ENCODE measurements at regions not wholly inside any gene's neighbourhood (a gene's known extent, or its start where the extent isn't known, plus 50 kb on each side); places are given as distances from the start of the nearest gene placed in this dataset.
"Not testable (repeated sequence)": the region's sequence is repeated elsewhere in the genome, so short reads cannot be mapped to it uniquely, and the experiment has no call there.

GRCh38 chr13:107827840-107828549, 387.3 kb downstream of the LIG4 start:
- DNase-seq (ENCODE audit: low read depth in 4 of 4, low spot score in 3 of 4): no peak

- no peak for DNase-seq (ENCODE audit: low read depth in 4 of 4, low spot score in 3 of 4)
Measured at GRCh38 chr13:107824635-107825034, 390.7 kb downstream of the LIG4 start.

DNA sequence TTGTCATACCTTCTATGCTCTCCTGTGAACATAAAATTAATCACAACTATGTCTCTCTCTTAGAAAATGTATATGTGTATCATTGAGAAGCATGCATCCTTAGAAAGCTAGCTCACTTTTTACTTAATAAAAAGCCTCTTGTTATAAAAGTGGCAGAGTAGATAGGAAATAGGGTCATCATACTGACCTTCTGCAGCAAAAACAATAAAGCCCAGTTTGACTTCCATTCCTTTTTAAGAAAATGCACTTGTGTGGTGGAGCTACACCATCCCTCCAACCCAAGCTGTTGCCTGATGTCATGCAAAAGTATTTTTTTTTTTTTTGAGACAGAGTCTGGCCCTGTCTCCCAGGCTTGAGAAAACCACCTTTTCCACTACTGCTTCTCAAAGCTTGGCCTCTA, 393.3 kb downstream of the LIG4 start:
- no peak for DNase-seq (ENCODE audit: low read depth in 4 of 4, low spot score in 3 of 4)

DNA sequence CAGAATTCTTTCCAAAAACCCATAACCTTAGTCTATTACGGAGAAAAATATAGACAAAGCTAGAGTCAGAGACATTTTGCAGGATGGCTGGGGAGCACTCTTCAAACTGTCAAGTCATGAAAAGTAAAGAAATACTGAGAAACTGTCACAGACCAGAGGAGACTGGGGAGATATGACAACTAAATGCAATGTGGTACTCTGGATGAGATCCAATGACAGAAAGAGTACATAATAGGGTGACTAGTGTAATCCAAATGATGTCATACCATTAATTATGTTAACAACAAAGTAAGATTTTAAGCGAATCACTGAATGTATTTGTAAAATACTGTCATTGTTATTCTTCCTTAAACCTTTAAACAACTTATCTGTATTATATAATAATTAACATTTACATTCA, 393.8 kb downstream of the LIG4 start:
- DNase-seq (ENCODE audit: low read depth in 4 of 4, low spot score in 3 of 4): no peak

DNA sequence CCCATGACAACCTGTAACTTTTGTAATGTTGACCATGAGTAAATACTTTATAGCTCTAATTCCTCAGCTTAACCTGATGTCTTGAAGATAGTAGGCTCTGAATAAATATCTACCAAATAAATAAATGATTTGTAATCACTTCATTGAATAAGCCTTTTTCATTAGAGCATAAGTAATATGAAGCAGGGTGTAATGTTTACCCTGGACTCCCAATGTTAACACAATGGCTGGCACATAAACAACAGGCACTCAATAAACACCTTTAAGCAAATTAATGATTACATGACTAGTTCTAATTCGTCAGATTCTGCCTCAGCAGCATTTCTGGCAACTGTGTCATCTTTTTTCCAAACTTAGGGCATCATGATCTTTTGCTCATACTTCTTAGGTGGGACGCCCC, 396.3 kb downstream of the LIG4 start:
- DNase-seq (ENCODE audit: low read depth in 4 of 4, low spot score in 3 of 4): no peak

- DNase-seq (ENCODE audit: low read depth in 4 of 4, low spot score in 3 of 4): no peak
Measured at GRCh38 chr13:107817647-107818287, 397.6 kb downstream of the LIG4 start.

- DNase-seq (ENCODE audit: low read depth in 4 of 4, low spot score in 3 of 4): no peak
Measured at GRCh38 chr13:107812014-107812412, 403.3 kb downstream of the LIG4 start.

DNA sequence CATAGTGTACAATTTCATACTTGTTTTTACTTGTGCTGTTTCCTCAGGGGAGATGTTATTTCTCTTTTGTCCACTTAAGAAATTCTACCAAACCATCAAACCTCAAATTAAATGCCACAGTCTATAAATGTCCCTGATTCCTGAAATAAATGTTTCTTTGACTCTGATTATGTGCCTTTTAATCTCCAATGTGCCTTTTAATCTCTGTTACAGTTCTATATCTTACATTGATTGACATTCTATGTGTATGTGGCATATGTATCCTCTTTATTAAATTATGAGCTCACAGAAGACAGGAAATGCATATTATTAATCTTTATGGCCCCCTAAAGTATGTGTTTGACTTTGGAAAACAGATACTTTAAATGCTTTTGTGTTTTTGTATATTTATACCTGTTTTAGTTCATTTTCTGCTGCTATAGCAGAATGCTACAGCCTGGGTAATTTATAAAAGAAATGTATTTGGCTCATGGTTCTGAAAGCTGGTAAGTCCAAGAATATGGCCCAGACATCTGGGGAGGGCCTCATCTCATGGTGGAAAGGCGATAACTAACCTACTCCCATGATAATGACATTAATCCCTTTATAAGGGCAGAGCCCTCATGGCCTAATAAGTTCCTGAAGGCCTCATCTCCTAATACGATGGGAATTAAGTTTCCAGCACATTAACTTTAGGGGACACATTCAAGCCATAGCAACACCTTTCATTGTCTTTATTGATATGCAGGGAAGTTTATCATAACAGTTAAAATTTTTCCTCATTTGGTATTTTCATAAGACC, 403.9 kb downstream of the LIG4 start:
- DNase-seq (ENCODE audit: low read depth in 4 of 4, low spot score in 3 of 4): no peak

DNA sequence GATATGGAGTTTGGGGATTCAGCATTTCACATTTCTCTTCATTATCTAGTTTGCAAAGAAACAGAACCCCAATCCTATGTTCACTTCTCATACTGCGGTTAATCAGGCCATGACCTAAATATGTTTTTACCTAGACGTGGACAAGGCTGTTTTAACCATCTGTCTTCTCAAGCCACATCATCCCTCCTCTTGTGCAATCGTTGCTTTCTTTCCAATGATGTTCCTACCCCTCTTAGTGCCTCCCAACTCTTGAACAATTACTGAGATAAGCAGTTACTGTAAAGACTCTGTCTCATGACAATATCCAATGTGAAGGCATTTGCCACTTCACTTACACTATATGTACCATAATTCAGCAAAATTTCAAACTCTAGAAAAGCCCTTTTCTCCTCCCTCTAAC, 406.2 kb downstream of the LIG4 start:
- no peak for DNase-seq (ENCODE audit: low read depth in 4 of 4, low spot score in 3 of 4)

DNA sequence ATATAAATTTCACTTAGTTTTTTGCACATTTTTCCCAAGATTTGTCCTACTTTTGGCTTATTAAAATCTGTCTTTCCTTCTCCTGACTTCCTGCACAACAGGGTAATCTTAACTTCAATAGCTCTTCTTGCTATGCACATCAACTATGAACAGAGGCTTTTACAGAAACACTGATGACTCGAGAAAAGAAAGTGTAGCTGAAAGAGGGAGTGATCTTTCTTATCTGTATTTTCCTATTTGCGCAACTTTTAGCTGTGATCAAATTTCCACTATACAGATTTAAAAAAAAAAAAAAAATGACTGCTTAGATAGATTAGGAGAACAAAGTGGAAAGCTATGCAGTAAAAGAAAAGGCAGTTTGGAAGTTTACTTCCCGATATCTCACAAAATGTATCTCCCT, 406.9 kb downstream of the LIG4 start:
- DNase-seq (ENCODE audit: low read depth in 4 of 4, low spot score in 3 of 4): no peak

- DNase-seq (ENCODE audit: low read depth in 4 of 4, low spot score in 3 of 4): no peak
Measured at GRCh38 chr13:107807306-107808073, 407.8 kb downstream of the LIG4 start.

DNA sequence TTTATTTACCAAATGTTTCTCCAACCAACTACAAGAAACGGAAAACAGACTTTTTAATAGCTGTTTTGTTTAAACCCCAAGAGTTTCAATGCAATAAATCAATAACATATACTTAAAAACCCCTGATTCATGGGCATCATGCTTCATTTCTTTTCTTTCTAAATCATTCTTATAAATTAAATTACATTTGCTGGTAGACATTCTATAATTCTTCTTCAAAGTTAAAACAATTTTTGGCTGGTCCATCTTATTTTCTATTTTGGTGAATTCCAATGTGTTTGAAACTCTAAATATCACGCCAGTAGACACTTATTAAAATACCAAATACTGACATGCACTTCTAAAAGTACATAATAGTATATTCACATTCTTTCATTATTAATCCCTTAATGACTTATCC, 408.6 kb downstream of the LIG4 start:
- no peak for DNase-seq (ENCODE audit: low read depth in 4 of 4, low spot score in 3 of 4)

DNA sequence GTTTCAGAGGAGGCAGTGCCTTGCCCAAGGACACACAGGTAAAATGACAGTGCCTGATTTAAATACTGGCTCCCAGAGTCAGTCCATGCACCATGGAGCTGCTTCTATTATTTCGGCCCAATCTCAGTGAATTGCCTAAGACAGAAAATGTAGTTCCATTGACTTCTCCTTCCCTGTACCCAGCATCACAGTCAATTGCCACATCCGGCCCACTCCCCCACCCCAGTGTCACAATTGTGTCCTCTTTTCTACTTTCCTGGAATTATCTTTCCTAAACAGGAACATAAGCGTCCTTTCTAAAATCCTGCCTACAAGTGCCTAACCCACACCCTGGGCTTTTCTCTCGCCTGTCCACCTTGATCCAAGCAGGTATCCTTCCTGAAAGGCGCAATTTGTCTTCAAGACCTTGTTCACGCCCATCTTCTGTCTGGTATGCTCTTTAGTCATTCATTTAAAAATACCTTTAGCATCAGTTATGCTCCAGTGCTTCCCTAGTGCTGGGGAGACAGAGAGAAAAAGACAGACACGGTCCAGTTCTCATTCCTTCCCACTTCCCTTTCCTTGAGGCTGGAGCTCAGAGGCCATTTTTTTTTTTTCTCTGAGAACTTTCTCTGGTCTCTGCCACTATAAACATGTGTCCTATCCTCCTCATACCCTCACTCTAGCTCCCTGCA, 411.4 kb downstream of the LIG4 start:
- peak in 1 of 4 donors; percentile 13 for DNase-seq (ENCODE audit: low read depth in 4 of 4, low spot score in 3 of 4)

GRCh38 chr13:107801621-107802020, 413.7 kb downstream of the LIG4 start:
- no peak for DNase-seq (ENCODE audit: low read depth in 4 of 4, low spot score in 3 of 4)

DNA sequence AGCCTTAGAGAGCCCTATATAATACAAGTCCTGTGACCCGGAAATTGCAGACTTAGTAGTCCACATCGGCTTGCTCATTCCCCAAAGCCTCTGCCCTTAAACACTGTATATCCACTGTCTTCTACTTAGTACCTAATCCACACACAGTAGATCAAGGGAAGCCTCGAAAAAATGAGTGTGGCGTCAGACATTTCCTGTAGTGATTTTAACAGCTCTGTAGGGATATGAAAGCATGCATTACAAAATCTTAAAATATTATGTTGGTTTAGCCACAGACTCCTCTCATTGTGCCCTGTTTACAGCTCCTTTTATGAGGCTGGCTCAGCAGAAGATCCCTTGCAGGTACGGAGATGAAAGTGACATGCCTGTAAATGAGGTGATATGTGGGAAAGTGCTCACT, 416.3 kb downstream of the LIG4 start:
- DNase-seq (ENCODE audit: low read depth in 4 of 4, low spot score in 3 of 4): no peak

DNA sequence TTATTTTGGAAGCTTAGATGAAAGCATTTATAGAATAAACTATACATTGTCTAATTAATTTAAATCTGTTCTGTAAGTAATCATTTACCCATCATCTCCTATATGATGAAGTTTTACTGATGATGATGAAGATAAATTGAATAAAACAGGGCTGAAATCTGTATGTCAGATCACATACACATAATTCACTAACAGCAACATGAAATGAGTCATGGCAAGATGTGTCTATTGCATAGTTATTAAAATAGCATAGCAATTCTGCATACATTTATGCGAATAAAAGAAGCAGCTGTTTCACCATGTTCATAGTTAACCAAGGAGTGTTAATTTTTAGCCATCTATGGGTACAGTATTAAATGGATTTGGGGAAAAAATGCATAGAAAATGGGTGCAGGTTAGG, 424.9 kb downstream of the LIG4 start:
- DNase-seq (ENCODE audit: low read depth in 4 of 4, low spot score in 3 of 4): no peak

- no peak for DNase-seq (ENCODE audit: low read depth in 4 of 4, low spot score in 3 of 4)
Measured at GRCh38 chr13:107788464-107789165, 426.7 kb downstream of the LIG4 start.

DNA sequence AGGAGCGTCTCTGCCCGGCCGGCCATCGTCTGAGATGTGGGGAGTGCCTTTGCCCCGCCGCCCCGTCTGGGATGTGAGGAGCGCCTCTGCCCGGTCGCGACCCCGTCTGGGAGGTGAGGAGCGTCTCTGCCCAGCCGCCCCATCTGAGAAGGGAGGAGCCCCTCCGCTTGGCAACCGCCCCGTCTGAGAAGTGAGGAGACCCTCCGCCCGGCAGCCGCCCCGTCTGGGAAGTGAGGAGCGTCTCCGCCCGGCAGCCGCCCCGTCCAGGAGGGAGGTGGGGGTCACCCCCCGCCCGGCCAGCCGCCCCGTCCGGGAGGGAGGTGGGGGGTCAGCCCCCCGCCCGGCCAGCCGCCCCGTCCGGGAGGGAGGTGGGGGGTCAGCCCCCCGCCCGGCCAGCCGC, 432.7 kb downstream of the LIG4 start:
- not testable (repeated sequence) for DNase-seq (ENCODE audit: low read depth in 4 of 4, low spot score in 3 of 4)

DNA sequence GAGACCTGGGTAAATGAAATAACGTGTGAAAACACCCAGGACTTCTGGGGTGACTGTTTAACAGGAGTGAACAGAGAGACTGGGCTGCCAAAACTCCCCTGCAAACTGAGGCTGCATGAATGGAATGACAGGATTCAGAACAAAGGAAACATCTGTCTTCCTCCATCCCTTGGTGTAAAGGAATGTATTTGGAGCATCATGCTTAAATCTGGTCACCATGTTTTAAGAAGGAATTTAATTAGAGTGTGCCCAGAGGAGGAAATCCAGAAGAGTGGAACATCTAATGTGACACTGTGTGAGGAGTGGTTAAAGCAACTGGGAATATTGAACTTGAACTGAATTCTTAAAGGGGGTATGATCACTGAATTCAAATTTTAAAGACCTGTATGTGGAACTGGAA, 437.2 kb downstream of the LIG4 start:
- no peak for DNase-seq (ENCODE audit: low read depth in 4 of 4, low spot score in 3 of 4)

- DNase-seq (ENCODE audit: low read depth in 4 of 4, low spot score in 3 of 4): no peak
Measured at GRCh38 chr13:107770541-107770940, 444.8 kb downstream of the LIG4 start.
